ENCODE measurements at regions not wholly inside any gene's neighbourhood (a gene's known extent, or its start where the extent isn't known, plus 50 kb on each side); places are given as distances from the start of the nearest gene placed in this dataset.

- Histone ChIP-seq H3K9me3 (ENCODE audit: control insufficient read depth, insufficient read depth, low read length) (no peaks in the 10 kb centered on the region), H3K4me2 (ENCODE audit: low read length) (no peak overlapping the region), H3K4me3 (ENCODE audit: low read length) (no peak overlapping the region), H3K4me1 (ENCODE audit: control insufficient read depth, low read length) (peaks cover 15% of the 10 kb centered on the region), H3K27ac (ENCODE audit: low read depth, low read length) (no peak overlapping the region), H3K79me2 (ENCODE audit: control insufficient read depth, low read length) (no peaks in the 10 kb centered on the region), H3F3A (ENCODE audit: control insufficient read depth, insufficient read depth) (no peaks in the 10 kb centered on the region), H4K20me1 (ENCODE audit: control insufficient read depth, insufficient read depth, low read depth, low read length) (no peaks in the 10 kb centered on the region), H3K9me2 (replicated peaks; ENCODE audit: control insufficient read depth, low read length) (no peaks in the 10 kb centered on the region), H3K36me3 (ENCODE audit: control insufficient read depth, low read length) (no peaks in the 10 kb centered on the region), H3K27me3 (ENCODE audit: control insufficient read depth, low read length) (0 out of 2 replicates have a peak, but pooled peaks cover 5% of the 10 kb centered on the region)
- TF ChIP-seq EZH2phosphoT487 (IDR thresholded peaks at IDR 0.05; ENCODE audit: borderline replicate concordance, low read length) (no peak), CTCF (IDR thresholded peaks at IDR 0.05; ENCODE audit: low read depth, low read length, poor library complexity, severe bottlenecking) (no peak)
Observed at GRCh38 chr7:27398851-27399250, 156.2 kb downstream of the EVX1 start.

- Histone ChIP-seq H3K79me2 (ENCODE audit: control insufficient read depth, low read length) (no peaks in the 10 kb centered on the region), H3K9me2 (replicated peaks; ENCODE audit: control insufficient read depth, low read length) (no peaks in the 10 kb centered on the region), H3K4me3 (ENCODE audit: low read length) (peak overlapping the region; percentile 23), H3K4me2 (ENCODE audit: low read length) (peak overlapping the region; percentile 55), H3K4me1 (ENCODE audit: control insufficient read depth, low read length) (peaks cover 15% of the 10 kb centered on the region), H3K27me3 (ENCODE audit: control insufficient read depth, low read length) (peaks cover 6% of the 10 kb centered on the region; the same call in 1 of the 2 replicates), H3F3A (ENCODE audit: control insufficient read depth, insufficient read depth) (no peaks in the 10 kb centered on the region), H3K36me3 (ENCODE audit: control insufficient read depth, low read length) (no peaks in the 10 kb centered on the region), H4K20me1 (ENCODE audit: control insufficient read depth, insufficient read depth, low read depth, low read length) (no peaks in the 10 kb centered on the region), H3K27ac (ENCODE audit: low read depth, low read length) (no peak overlapping the region), H3K9me3 (ENCODE audit: control insufficient read depth, insufficient read depth, low read length) (no peaks in the 10 kb centered on the region)
- TF ChIP-seq CTCF (IDR thresholded peaks at IDR 0.05; ENCODE audit: low read depth, low read length, poor library complexity, severe bottlenecking), result no peak
- TF ChIP-seq EZH2phosphoT487 (IDR thresholded peaks at IDR 0.05; ENCODE audit: borderline replicate concordance, low read length), result no peak
Observed at GRCh38 chr7:27399791-27400567, 157.4 kb downstream of the EVX1 start.

- H3K36me3 ChIP-seq (ENCODE audit: control insufficient read depth, low read length), result no peaks in the 10 kb centered on the region
- H4K20me1 ChIP-seq (ENCODE audit: control insufficient read depth, insufficient read depth, low read depth, low read length), result no peaks in the 10 kb centered on the region
- H3K27me3 ChIP-seq (ENCODE audit: control insufficient read depth, low read length), result peaks cover 11% of the 10 kb centered on the region; the same call in 1 of the 2 replicates
- H3K79me2 ChIP-seq (ENCODE audit: control insufficient read depth, low read length), result no peaks in the 10 kb centered on the region
- H3K4me3 ChIP-seq (ENCODE audit: low read length), result no peak overlapping the region
- TF ChIP-seq CTCF (IDR thresholded peaks at IDR 0.05; ENCODE audit: low read depth, low read length, poor library complexity, severe bottlenecking), result no peak
- no peak for TF ChIP-seq EZH2phosphoT487 (IDR thresholded peaks at IDR 0.05; ENCODE audit: borderline replicate concordance, low read length)
- H3K9me2 ChIP-seq (replicated peaks; ENCODE audit: control insufficient read depth, low read length), result no peaks in the 10 kb centered on the region
- H3K27ac ChIP-seq (ENCODE audit: low read depth, low read length), result no peak overlapping the region
- H3K4me1 ChIP-seq (ENCODE audit: control insufficient read depth, low read length), result no peaks in the 10 kb centered on the region
- no peaks in the 10 kb centered on the region for H3K9me3 ChIP-seq (ENCODE audit: control insufficient read depth, insufficient read depth, low read length)
- H3F3A ChIP-seq (ENCODE audit: control insufficient read depth, insufficient read depth), result no peaks in the 10 kb centered on the region
- no peak overlapping the region for H3K4me2 ChIP-seq (ENCODE audit: low read length)
Observed at GRCh38 chr7:27405780-27406179, 163.2 kb downstream of the EVX1 start.
